Liver (tissue), 8 donors: ENCODE measurements at regions not wholly inside any gene's neighbourhood (a gene's known extent, or its start where the extent isn't known, plus 50 kb on each side); places are given as distances from the start of the nearest gene placed in this dataset.

Experiments used
- DNase-seq: peaks from one replicate; pipeline ENCODE4 v3.0.0-alpha.2; 2017; ENCODE audit warnings: low spot score
- H3K27ac ChIP-seq, 2 donors: one replicate each; pipeline ENCODE4 v1.7.0; 2013; ENCODE audit warnings: inconsistent platforms in 2 of 2, low read length in 2 of 2, control low read depth in 1 of 2, low read depth in 1 of 2, mild to moderate bottlenecking in 1 of 2
- H3K27me3 ChIP-seq, 4 donors: one replicate each; pipeline versions ENCODE4 v1.6.1 to v1.7.0; 2013; ENCODE audit warnings: low read length in 3 of 4, inconsistent platforms in 1 of 4, mild to moderate bottlenecking in 1 of 4, moderate library complexity in 1 of 4; ENCODE audit not compliant: control insufficient read depth in 4 of 4, insufficient read depth in 4 of 4
- H3K36me3 ChIP-seq, 4 donors: one replicate each; pipeline versions ENCODE4 v1.6.1 to v1.7.0; 2013; ENCODE audit warnings: low read length in 3 of 4, mild to moderate bottlenecking in 3 of 4, low read depth in 1 of 4, moderate library complexity in 1 of 4; ENCODE audit not compliant: control insufficient read depth in 4 of 4, insufficient read depth in 3 of 4
- H3K4me1 ChIP-seq, 4 donors: one replicate each; pipeline versions ENCODE4 v1.6.1 to v1.7.0; 2013; ENCODE audit warnings: low read length in 3 of 4, mild to moderate bottlenecking in 3 of 4, moderate library complexity in 1 of 4; ENCODE audit not compliant: control insufficient read depth in 4 of 4, insufficient read depth in 4 of 4
- H3K4me3 ChIP-seq, 3 donors: one replicate each; pipeline versions ENCODE4 v1.6.1 to v1.7.0; 2013; ENCODE audit warnings: low read length in 3 of 3, control low read depth in 1 of 3, low read depth in 1 of 3, mild to moderate bottlenecking in 1 of 3
- H3K9ac ChIP-seq, 2 donors: one replicate each; pipeline ENCODE4 v1.7.0; 2013; ENCODE audit warnings: low read length in 2 of 2, mild to moderate bottlenecking in 2 of 2, moderate library complexity in 2 of 2, control low read depth in 1 of 2, low read depth in 1 of 2
- H3K9me3 ChIP-seq, 4 donors: one replicate each; pipeline versions ENCODE4 v1.6.1 to v1.7.0; 2013; ENCODE audit warnings: low read length in 3 of 4; ENCODE audit not compliant: control insufficient read depth in 4 of 4
- CTCF ChIP-seq: fragments of 150-350 bp; IDR thresholded peaks from 2 replicates; pipeline ENCODE4 v1.5.1; 2017; ENCODE audit warnings: improper control_type of control experiment, low read depth, low read length; ENCODE audit not compliant: missing input control
- EGR1 ChIP-seq, 2 donors: IDR thresholded peaks; 2 replicates each; pipeline ENCODE4 v1.6.1; 2016 to 2018; ENCODE audit warnings: antibody characterized with exemption in 2 of 2, low read depth in 2 of 2
- FOXA1 ChIP-seq: IDR thresholded peaks from 2 replicates; pipeline ENCODE4 v1.6.1; 2016; ENCODE audit warnings: antibody characterized with exemption
- FOXA2 ChIP-seq: IDR thresholded peaks from 2 replicates; pipeline ENCODE4 v1.6.1; 2016; ENCODE audit warnings: antibody characterized with exemption
- GABPA ChIP-seq, 2 donors: IDR thresholded peaks in 1 of 2; conservative IDR thresholded peaks in 1 of 2; 2 replicates each; pipeline ENCODE4 v1.6.1; 2016; ENCODE audit warnings: antibody characterized with exemption in 2 of 2, mild to moderate bottlenecking in 1 of 2, moderate library complexity in 1 of 2
- HNF4A ChIP-seq, 2 donors: conservative IDR thresholded peaks; 2 replicates each; pipeline ENCODE4 v1.6.1; 2016; ENCODE audit warnings: antibody characterized with exemption in 2 of 2, mild to moderate bottlenecking in 2 of 2
- HNF4G ChIP-seq: IDR thresholded peaks from 2 replicates; pipeline ENCODE4 v1.6.1; 2016; ENCODE audit warnings: antibody characterized with exemption
- JUND ChIP-seq, 2 donors: IDR thresholded peaks; 2 replicates each; pipeline ENCODE4 v1.6.1; 2016; ENCODE audit warnings: antibody characterized with exemption in 2 of 2
- NR2F2 ChIP-seq: IDR thresholded peaks from 2 replicates; pipeline ENCODE4 v1.6.1; 2016; ENCODE audit warnings: antibody characterized with exemption
- RAD21 ChIP-seq, 2 donors: IDR thresholded peaks; 2 replicates each; pipeline ENCODE4 v1.6.1; 2016; ENCODE audit warnings: antibody characterized with exemption in 2 of 2, mild to moderate bottlenecking in 2 of 2
- RXRA ChIP-seq, 2 donors: IDR thresholded peaks; 2 replicates each; pipeline ENCODE4 v1.6.1; 2017 to 2018; ENCODE audit warnings: antibody characterized with exemption in 2 of 2, mild to moderate bottlenecking in 1 of 2
- SP1 ChIP-seq: IDR thresholded peaks from 2 replicates; pipeline ENCODE4 v1.6.1; 2018; ENCODE audit warnings: antibody characterized with exemption, mild to moderate bottlenecking
- TAF1 ChIP-seq: conservative IDR thresholded peaks from 2 replicates; pipeline ENCODE4 v1.6.1; 2016; ENCODE audit warnings: antibody characterized with exemption, mild to moderate bottlenecking
- YY1 ChIP-seq: IDR thresholded peaks from 2 replicates; pipeline ENCODE4 v1.6.1; 2016; ENCODE audit warnings: antibody characterized with exemption, mild to moderate bottlenecking
- WGBS: extraction: QIAGEN DNeasy Blood & Tissue Kit; methylation state at CpG from one replicate; pipeline ENCODE4 v1.1.7; 2013; 5-methylcytosine and 5-hydroxymethylcytosine counted together
- TF ChIP-seq, protein P1 (sequence below): IDR thresholded peaks from 2 replicates; pipeline ENCODE4 v1.6.1; 2016; ENCODE audit warnings: antibody characterized with exemption
- TF ChIP-seq, protein P2 (sequence below): IDR thresholded peaks from 2 replicates; pipeline ENCODE4 v1.6.1; 2016; ENCODE audit warnings: antibody characterized with exemption
- TF ChIP-seq, protein P3 (sequence below): IDR thresholded peaks from 2 replicates; pipeline ENCODE4 v1.6.1; 2016; ENCODE audit warnings: antibody characterized with exemption
- TF ChIP-seq, protein P4 (sequence below): IDR thresholded peaks from 2 replicates; pipeline ENCODE4 v1.6.1; 2016; ENCODE audit warnings: antibody characterized with exemption, mild to moderate bottlenecking
- donor health status: healthy.
- donor health status: healthy.
- donor health status: healthy.
- donor health status: healthy.
- donor health status: healthy.

GRCh38 chr2:224302952-224303351 is 99.0 kb downstream of the FAM124B start:
- 90% methylated on average over 8 of the region's 8 CpGs for WGBS
- no peak overlapping the region for H3K9ac ChIP-seq
- TF ChIP-seq, protein P1, sequence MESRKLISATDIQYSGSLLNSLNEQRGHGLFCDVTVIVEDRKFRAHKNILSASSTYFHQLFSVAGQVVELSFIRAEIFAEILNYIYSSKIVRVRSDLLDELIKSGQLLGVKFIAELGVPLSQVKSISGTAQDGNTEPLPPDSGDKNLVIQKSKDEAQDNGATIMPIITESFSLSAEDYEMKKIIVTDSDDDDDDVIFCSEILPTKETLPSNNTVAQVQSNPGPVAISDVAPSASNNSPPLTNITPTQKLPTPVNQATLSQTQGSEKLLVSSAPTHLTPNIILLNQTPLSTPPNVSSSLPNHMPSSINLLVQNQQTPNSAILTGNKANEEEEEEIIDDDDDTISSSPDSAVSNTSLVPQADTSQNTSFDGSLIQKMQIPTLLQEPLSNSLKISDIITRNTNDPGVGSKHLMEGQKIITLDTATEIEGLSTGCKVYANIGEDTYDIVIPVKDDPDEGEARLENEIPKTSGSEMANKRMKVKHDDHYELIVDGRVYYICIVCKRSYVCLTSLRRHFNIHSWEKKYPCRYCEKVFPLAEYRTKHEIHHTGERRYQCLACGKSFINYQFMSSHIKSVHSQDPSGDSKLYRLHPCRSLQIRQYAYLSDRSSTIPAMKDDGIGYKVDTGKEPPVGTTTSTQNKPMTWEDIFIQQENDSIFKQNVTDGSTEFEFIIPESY = no peak
- TF ChIP-seq RXRA (IDR thresholded peaks at IDR 0.05) (no peak), FOXA1 (no peak), GABPA (IDR thresholded peaks at IDR 0.05 in 1 of 2, conservative IDR thresholded peaks at IDR 0.05 in 1 of 2) (no peak), CTCF (no peak), FOXA2 (no peak), EGR1 (IDR thresholded peaks at IDR 0.05; ENCODE audit: low read depth in 2 of 2) (no peak), RAD21 (IDR thresholded peaks at IDR 0.05) (no peak), HNF4G (no peak), NR2F2 (no peak), YY1 (no peak), JUND (IDR thresholded peaks at IDR 0.05) (no peak), TAF1 (no peak), HNF4A (conservative IDR thresholded peaks at IDR 0.05) (no peak), SP1 (no peak)
- TF ChIP-seq, protein P2, sequence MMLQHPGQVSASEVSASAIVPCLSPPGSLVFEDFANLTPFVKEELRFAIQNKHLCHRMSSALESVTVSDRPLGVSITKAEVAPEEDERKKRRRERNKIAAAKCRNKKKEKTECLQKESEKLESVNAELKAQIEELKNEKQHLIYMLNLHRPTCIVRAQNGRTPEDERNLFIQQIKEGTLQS = no peak
- TF ChIP-seq, protein P3, sequence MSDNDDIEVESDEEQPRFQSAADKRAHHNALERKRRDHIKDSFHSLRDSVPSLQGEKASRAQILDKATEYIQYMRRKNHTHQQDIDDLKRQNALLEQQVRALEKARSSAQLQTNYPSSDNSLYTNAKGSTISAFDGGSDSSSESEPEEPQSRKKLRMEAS = no peak
- TF ChIP-seq, protein P4, sequence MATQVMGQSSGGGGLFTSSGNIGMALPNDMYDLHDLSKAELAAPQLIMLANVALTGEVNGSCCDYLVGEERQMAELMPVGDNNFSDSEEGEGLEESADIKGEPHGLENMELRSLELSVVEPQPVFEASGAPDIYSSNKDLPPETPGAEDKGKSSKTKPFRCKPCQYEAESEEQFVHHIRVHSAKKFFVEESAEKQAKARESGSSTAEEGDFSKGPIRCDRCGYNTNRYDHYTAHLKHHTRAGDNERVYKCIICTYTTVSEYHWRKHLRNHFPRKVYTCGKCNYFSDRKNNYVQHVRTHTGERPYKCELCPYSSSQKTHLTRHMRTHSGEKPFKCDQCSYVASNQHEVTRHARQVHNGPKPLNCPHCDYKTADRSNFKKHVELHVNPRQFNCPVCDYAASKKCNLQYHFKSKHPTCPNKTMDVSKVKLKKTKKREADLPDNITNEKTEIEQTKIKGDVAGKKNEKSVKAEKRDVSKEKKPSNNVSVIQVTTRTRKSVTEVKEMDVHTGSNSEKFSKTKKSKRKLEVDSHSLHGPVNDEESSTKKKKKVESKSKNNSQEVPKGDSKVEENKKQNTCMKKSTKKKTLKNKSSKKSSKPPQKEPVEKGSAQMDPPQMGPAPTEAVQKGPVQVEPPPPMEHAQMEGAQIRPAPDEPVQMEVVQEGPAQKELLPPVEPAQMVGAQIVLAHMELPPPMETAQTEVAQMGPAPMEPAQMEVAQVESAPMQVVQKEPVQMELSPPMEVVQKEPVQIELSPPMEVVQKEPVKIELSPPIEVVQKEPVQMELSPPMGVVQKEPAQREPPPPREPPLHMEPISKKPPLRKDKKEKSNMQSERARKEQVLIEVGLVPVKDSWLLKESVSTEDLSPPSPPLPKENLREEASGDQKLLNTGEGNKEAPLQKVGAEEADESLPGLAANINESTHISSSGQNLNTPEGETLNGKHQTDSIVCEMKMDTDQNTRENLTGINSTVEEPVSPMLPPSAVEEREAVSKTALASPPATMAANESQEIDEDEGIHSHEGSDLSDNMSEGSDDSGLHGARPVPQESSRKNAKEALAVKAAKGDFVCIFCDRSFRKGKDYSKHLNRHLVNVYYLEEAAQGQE = no peak

More at GRCh38 chr2:224302952-224303351, 99.0 kb downstream of the FAM124B start:
- no peaks in the 10 kb centered on the region for H3K36me3 ChIP-seq
- DNase-seq = no peak
- H3K27ac ChIP-seq = no peak overlapping the region
- no peak overlapping the region for H3K4me3 ChIP-seq
- H3K4me1 ChIP-seq = peaks cover 0 to 5% (median 3%) of the 10 kb centered on the region in 4 donors
- H3K27me3 ChIP-seq = no peaks in the 10 kb centered on the region
- no peaks in the 10 kb centered on the region for H3K9me3 ChIP-seq
